MM.1S (cell line): ENCODE measurements at regions not wholly inside any gene's neighbourhood (a gene's known extent, or its start where the extent isn't known, plus 50 kb on each side); places are given as distances from the start of the nearest gene placed in this dataset.

Source experiments
- EZH2 ChIP-seq: fragments of 300-600 bp; sonication (generic); optimal IDR thresholded peaks from 2 replicates; pipeline ENCODE3; 2017; ENCODE audit warnings: low read depth, mild to moderate bottlenecking, antibody characterized with exemption, low read length, mixed read lengths
- TF ChIP-seq, protein P1 (sequence below): fragments of 300-600 bp; sonication (generic); IDR thresholded peaks from 2 replicates; pipeline ENCODE4 v1.5.1; 2016; ENCODE audit warnings: antibody characterized with exemption, low read length, mixed read lengths

DNA sequence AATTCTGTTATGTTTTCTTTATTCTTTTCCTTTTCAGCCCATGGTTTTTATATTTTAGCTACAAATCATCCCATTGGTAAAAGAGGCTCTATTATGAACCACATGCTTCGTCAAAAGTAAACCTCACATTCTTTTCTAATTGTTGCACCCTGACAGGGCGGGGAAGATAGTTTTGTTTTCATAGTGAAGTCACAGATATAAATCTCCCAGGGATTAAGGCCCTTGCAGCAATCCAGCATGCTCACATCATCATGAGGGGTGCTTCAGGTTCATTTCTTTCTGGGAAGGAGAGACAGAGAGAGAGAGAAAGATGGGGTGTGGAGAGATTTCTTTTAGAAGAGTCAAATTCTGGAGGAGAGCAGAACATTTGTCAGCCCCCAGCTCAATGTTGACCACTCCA lies 124.5 kb upstream of the CDC42EP3 start:
- TF ChIP-seq EZH2 = no peak
- TF ChIP-seq, protein P1, sequence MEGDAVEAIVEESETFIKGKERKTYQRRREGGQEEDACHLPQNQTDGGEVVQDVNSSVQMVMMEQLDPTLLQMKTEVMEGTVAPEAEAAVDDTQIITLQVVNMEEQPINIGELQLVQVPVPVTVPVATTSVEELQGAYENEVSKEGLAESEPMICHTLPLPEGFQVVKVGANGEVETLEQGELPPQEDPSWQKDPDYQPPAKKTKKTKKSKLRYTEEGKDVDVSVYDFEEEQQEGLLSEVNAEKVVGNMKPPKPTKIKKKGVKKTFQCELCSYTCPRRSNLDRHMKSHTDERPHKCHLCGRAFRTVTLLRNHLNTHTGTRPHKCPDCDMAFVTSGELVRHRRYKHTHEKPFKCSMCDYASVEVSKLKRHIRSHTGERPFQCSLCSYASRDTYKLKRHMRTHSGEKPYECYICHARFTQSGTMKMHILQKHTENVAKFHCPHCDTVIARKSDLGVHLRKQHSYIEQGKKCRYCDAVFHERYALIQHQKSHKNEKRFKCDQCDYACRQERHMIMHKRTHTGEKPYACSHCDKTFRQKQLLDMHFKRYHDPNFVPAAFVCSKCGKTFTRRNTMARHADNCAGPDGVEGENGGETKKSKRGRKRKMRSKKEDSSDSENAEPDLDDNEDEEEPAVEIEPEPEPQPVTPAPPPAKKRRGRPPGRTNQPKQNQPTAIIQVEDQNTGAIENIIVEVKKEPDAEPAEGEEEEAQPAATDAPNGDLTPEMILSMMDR = no peak
